GM06990 (cell line): ENCODE measurements at regions not wholly inside any gene's neighbourhood (a gene's known extent, or its start where the extent isn't known, plus 50 kb on each side); places are given as distances from the start of the nearest gene placed in this dataset.

Experiments
- DNase-seq: peaks from one replicate; pipeline ENCODE4 v3.0.0-alpha.2; 2011; ENCODE audit not compliant: insufficient read length; ENCODE audit errors: extremely low read depth
- H3K27me3 ChIP-seq: replicated peaks from 2 replicates; pipeline ENCODE4 v1.6.0; 2011; ENCODE audit warnings: low read length; ENCODE audit not compliant: control insufficient read depth, insufficient read depth
- H3K36me3 ChIP-seq: 2 replicates; pipeline ENCODE4 v1.5.1; 2011; ENCODE audit warnings: low read length; ENCODE audit not compliant: control insufficient read depth, insufficient read depth
- H3K4me3 ChIP-seq: replicated peaks from 2 replicates; pipeline ENCODE4 v1.5.1; 2011; ENCODE audit warnings: low read depth, mild to moderate bottlenecking, control low read depth, low read length
- CTCF ChIP-seq: IDR thresholded peaks from 2 replicates; pipeline ENCODE4 v1.5.1; 2011; ENCODE audit warnings: low read length, control low read depth, mild to moderate bottlenecking, inconsistent platforms; ENCODE audit not compliant: insufficient read depth, poor library complexity, severe bottlenecking

- Histone ChIP-seq H3K27me3 (no peaks in the 10 kb centered on the region), H3K4me3 (no peak overlapping the region), H3K36me3 (no peaks in the 10 kb centered on the region)
- DNase-seq, result no peak
- TF ChIP-seq CTCF, result no peak
Observed at GRCh38 chr9:28730111-28730510, 1156.8 kb upstream of the C9orf72 start.

GRCh38 chr9:28735738-28736342, 1162.6 kb upstream of the C9orf72 start:
- no peaks in the 10 kb centered on the region for H3K27me3 ChIP-seq
- H3K36me3 ChIP-seq, result no peaks in the 10 kb centered on the region
- TF ChIP-seq CTCF, result no peak
- H3K4me3 ChIP-seq, result no peak overlapping the region
- DNase-seq, result no peak

- TF ChIP-seq CTCF, result no peak
- DNase-seq, result no peak
- no peaks in the 10 kb centered on the region for H3K36me3 ChIP-seq
- no peaks in the 10 kb centered on the region for H3K27me3 ChIP-seq
- H3K4me3 ChIP-seq, result no peak overlapping the region
Observed at GRCh38 chr9:28741459-28741858, 1168.2 kb upstream of the C9orf72 start.

GRCh38 chr9:28747351-28747985, 1174.2 kb upstream of the C9orf72 start:
- no peaks in the 10 kb centered on the region for H3K36me3 ChIP-seq
- no peaks in the 10 kb centered on the region for H3K27me3 ChIP-seq
- TF ChIP-seq CTCF, result no peak
- H3K4me3 ChIP-seq, result no peak overlapping the region
- no peak for DNase-seq

- Histone ChIP-seq H3K27me3 (no peaks in the 10 kb centered on the region), H3K4me3 (no peak overlapping the region), H3K36me3 (no peaks in the 10 kb centered on the region)
- no peak for DNase-seq
- TF ChIP-seq CTCF, result no peak
Observed at GRCh38 chr9:28750136-28750535, 1176.9 kb upstream of the C9orf72 start.
